ENCODE measurements at regions not wholly inside any gene's neighbourhood (a gene's known extent, or its start where the extent isn't known, plus 50 kb on each side); places are given as distances from the start of the nearest gene placed in this dataset.

- Mint-ChIP-seq H3K36me3 (no peaks in the 10 kb centered on the region), H3K27ac (no peak overlapping the region), H3K9me3 (no peaks in the 10 kb centered on the region), H3K27me3 (peaks cover 15% of the 10 kb centered on the region), H3K4me3 (no peak overlapping the region), H3K4me1 (no peaks in the 10 kb centered on the region)
- no peak for ATAC-seq
Observed at GRCh38 chr14:66046035-66046434, 440.1 kb upstream of the CCDC196 start.

- Mint-ChIP-seq H3K4me3 (no peak overlapping the region), H3K4me1 (no peaks in the 10 kb centered on the region), H3K9me3 (no peaks in the 10 kb centered on the region), H3K27me3 (peaks cover 16% of the 10 kb centered on the region), H3K27ac (no peak overlapping the region), H3K36me3 (no peaks in the 10 kb centered on the region)
- no peak for ATAC-seq
Observed at GRCh38 chr14:66046591-66046990, 439.6 kb upstream of the CCDC196 start.

GRCh38 chr14:66056268-66056907, 429.8 kb upstream of the CCDC196 start:
- Mint-ChIP-seq H3K9me3 (peaks cover 4% of the 10 kb centered on the region), H3K4me1 (peaks cover 6% of the 10 kb centered on the region), H3K27me3 (peaks cover 11% of the 10 kb centered on the region), H3K36me3 (no peaks in the 10 kb centered on the region), H3K4me3 (no peak overlapping the region), H3K27ac (no peak overlapping the region)
- no peak for ATAC-seq

GRCh38 chr14:66056926-66057552, 429.1 kb upstream of the CCDC196 start:
- Mint-ChIP-seq H3K27me3 (peaks cover 7% of the 10 kb centered on the region), H3K9me3 (peaks cover 4% of the 10 kb centered on the region), H3K4me3 (no peak overlapping the region), H3K27ac (no peak overlapping the region), H3K36me3 (no peaks in the 10 kb centered on the region), H3K4me1 (peaks cover 6% of the 10 kb centered on the region)
- ATAC-seq: no peak

GRCh38 chr14:66065188-66065587, 421.0 kb upstream of the CCDC196 start:
- Mint-ChIP-seq H3K27ac (no peak overlapping the region), H3K4me3 (no peak overlapping the region), H3K36me3 (no peaks in the 10 kb centered on the region), H3K9me3 (no peaks in the 10 kb centered on the region), H3K27me3 (peaks cover 11% of the 10 kb centered on the region), H3K4me1 (no peaks in the 10 kb centered on the region)
- no peak for ATAC-seq

GRCh38 chr14:66066981-66067776, 419.0 kb upstream of the CCDC196 start:
- Mint-ChIP-seq H3K4me1 (peaks cover 7% of the 10 kb centered on the region), H3K4me3 (no peak overlapping the region), H3K9me3 (no peaks in the 10 kb centered on the region), H3K27ac (no peak overlapping the region), H3K27me3 (peaks cover 21% of the 10 kb centered on the region), H3K36me3 (no peaks in the 10 kb centered on the region)
- ATAC-seq: no peak

GRCh38 chr14:66069036-66069435, 417.1 kb upstream of the CCDC196 start:
- Mint-ChIP-seq H3K4me3 (no peak overlapping the region), H3K9me3 (no peaks in the 10 kb centered on the region), H3K36me3 (no peaks in the 10 kb centered on the region), H3K27ac (no peak overlapping the region), H3K27me3 (peaks cover 21% of the 10 kb centered on the region), H3K4me1 (peaks cover 7% of the 10 kb centered on the region)
- ATAC-seq: no peak

GRCh38 chr14:66069830-66070541, 416.2 kb upstream of the CCDC196 start:
- H3K36me3 Mint-ChIP-seq: no peaks in the 10 kb centered on the region
- no peak for ATAC-seq
- peaks cover 21% of the 10 kb centered on the region for H3K27me3 Mint-ChIP-seq
- H3K4me1 Mint-ChIP-seq: peaks cover 7% of the 10 kb centered on the region
- H3K9me3 Mint-ChIP-seq: no peaks in the 10 kb centered on the region
- no peak overlapping the region for H3K4me3 Mint-ChIP-seq
- H3K27ac Mint-ChIP-seq: no peak overlapping the region

- H3K9me3 Mint-ChIP-seq: no peaks in the 10 kb centered on the region
- peak; percentile 73 for ATAC-seq
Observed at GRCh38 chr14:66070542-66071319, 415.4 kb upstream of the CCDC196 start.

GRCh38 chr14:66072190-66073084, 413.7 kb upstream of the CCDC196 start:
- Mint-ChIP-seq H3K9me3 (no peaks in the 10 kb centered on the region), H3K36me3 (no peaks in the 10 kb centered on the region), H3K4me3 (no peak overlapping the region), H3K27ac (no peak overlapping the region), H3K27me3 (peaks cover 28% of the 10 kb centered on the region), H3K4me1 (peaks cover 7% of the 10 kb centered on the region)
- ATAC-seq: no peak

More at GRCh38 chr14:66070542-66071319, 415.4 kb upstream of the CCDC196 start:
- Mint-ChIP-seq H3K4me3 (no peak overlapping the region), H3K27me3 (peaks cover 21% of the 10 kb centered on the region), H3K27ac (no peak overlapping the region), H3K4me1 (peaks cover 7% of the 10 kb centered on the region), H3K36me3 (no peaks in the 10 kb centered on the region)

GRCh38 chr14:66074537-66074936, 411.6 kb upstream of the CCDC196 start:
- H3K27ac Mint-ChIP-seq: no peak overlapping the region
- no peak overlapping the region for H3K4me3 Mint-ChIP-seq
- H3K36me3 Mint-ChIP-seq: no peaks in the 10 kb centered on the region
- no peaks in the 10 kb centered on the region for H3K9me3 Mint-ChIP-seq
- H3K27me3 Mint-ChIP-seq: peaks cover 29% of the 10 kb centered on the region
- H3K4me1 Mint-ChIP-seq: peaks cover 7% of the 10 kb centered on the region
- no peak for ATAC-seq

- Mint-ChIP-seq H3K9me3 (no peaks in the 10 kb centered on the region), H3K36me3 (no peaks in the 10 kb centered on the region), H3K27ac (no peak overlapping the region), H3K4me3 (no peak overlapping the region), H3K4me1 (no peaks in the 10 kb centered on the region), H3K27me3 (peaks cover 19% of the 10 kb centered on the region)
- ATAC-seq: peak; percentile 34
Observed at GRCh38 chr14:66076176-66076575, 410.0 kb upstream of the CCDC196 start.

GRCh38 chr14:66078006-66078405, 408.2 kb upstream of the CCDC196 start:
- no peak for ATAC-seq
- no peak overlapping the region for H3K27ac Mint-ChIP-seq

More at GRCh38 chr14:66078006-66078405, 408.2 kb upstream of the CCDC196 start:
- Mint-ChIP-seq H3K36me3 (no peaks in the 10 kb centered on the region), H3K4me3 (no peak overlapping the region), H3K9me3 (no peaks in the 10 kb centered on the region), H3K4me1 (no peaks in the 10 kb centered on the region), H3K27me3 (peaks cover 18% of the 10 kb centered on the region)

Data from stimulated activated memory B cell treated with anti-CD40 and anti-IgM and Interleukin-4, amounts not matched to agents 10 μg/mL and 1 μg/mL and 100 μg/mL, for 72 hours (primary cell).